NCI-H1436 (cell line): ENCODE measurements at regions not wholly inside any gene's neighbourhood (a gene's known extent, or its start where the extent isn't known, plus 50 kb on each side); places are given as distances from the start of the nearest gene placed in this dataset.

Experiments
- DNase-seq: peaks from one replicate; lab custom pipeline; 2025; lab: John Stamatoyannopoulos, UW

DNA sequence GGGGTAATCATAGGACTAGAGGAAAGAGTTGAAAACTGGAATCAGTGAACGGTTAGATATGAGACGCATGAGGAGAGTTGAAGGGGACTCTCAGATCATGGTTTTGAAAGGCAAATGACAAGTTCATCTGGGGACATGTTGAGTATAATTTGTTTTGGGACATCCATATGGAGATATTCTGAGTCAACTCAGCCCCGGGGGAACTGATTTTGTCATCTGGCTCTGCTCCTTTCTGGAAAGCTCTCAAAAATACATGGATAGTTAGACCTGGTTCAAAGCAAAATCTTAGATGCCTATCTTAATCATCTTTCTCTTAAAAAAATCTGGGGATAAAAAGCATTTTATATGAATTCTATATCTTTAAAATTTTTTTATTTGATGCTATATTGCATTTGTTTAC lies 161.2 kb downstream of the SNX18 start:
- DNase-seq = no peak

DNA sequence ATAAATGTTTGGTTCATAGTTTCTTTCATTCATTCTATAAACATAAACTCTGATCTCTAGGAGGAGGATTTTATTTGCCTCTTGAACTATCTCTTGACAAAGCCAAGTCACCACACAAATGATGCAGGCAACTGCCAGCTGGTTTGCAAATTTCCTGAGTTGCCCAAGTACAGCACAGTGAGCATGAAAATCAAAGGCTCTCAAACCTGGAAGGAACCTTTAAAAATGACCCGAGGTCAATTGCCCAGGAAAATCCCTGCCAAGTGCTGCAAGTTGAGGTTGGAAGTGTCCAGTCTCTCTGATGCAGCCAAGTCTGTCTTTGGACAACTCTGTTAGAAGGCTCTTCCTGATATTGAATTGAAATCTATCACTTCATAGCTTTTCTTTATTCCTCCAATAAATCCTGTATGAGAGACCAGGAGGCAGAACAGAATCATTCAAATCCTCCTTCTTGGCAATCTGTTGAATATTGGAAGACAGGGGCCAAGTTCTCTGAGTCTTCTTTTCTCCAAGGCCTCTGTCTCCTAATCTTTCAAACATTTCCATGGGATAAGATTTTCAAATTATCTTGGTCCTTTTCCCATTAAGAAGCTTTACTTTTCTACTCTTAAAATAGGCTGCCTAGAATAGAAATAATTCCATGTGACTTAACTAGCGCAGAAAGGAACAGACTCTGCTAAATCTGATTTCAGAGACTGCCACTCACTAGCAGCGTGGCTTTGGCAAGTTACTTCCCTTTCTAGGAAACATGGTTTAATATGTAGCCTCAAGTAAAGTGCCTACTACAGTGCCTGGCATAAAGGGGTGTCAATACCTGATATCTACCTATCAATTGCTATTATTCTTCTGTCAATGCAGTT lies 159.2 kb downstream of the SNX18 start:
- no peak for DNase-seq

DNA sequence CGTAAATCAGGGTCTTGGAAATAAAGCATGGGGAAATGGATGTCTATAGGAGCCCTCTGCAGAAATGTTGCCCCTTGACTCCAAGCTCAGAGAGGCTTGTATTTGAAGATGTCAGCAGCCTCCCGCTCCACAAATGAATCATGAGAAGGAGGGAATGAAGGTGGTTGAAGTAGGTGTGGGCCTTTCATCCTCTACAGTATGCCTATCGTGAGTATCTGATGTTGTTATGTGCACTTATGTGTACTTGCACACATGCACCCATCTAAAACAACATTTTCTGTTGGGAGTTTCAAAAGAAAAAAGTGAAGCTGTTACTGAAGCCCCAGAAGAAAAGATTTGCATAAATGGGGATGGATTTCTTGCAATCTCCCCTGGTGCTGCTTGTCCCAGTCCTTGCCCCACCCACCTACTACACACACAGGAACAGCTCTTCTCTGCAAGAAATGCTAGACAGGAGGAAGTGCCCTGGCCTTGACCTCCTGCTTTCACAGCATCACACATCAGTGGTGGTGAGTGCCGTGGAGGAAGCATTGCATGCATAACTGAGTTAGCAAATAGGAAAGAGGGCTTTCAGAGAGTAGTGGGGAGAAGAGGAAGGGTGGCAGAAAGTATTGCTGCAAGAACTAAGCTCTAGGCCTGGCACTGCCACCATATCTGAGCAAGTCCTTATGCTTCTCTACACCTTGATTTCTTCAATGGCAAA lies 156.1 kb downstream of the SNX18 start:
- DNase-seq = no peak

DNA sequence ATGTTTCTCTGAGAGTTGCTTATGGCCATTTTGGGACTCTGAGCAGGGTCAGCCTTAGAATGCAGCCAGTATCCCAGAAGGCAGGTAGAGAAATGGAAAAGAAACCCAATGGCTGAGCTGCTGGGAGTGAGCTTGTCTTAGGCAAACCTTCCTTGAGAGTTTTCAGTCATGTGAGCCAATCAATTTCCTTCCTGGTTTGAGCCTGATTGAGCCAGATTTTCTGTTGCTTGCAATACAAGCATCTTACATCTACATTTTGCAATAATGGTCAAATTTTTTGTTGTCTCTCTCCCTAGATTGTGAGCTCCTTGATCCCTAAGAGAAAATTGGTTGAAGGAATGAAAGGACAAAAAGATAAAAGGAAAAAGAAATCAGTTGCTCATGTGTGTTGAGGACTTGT lies 155.3 kb downstream of the SNX18 start:
- no peak for DNase-seq

GRCh38 chr5:54671681-54672080 lies 154.1 kb downstream of the SNX18 start:
- no peak for DNase-seq

DNA sequence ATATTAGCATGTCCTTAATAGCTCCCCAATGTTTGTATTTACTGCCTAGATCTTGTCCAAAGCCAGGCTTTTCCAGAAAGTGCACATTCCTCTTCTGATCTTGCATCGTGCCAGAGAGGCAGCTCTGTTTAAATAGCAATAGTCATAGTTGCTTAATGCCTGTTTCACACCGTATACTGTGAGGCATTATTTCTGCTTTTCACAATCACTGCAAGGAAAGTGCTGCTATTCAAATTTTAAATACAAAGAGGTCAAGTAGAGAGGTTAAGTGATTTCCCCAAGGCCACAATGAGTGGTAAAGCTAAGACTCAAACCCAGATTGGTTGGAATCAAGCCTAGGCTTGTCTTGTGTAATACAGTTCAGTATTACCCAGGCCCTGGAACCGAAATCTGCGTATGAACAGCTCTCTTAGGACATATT lies 153.6 kb downstream of the SNX18 start:
- no peak for DNase-seq

GRCh38 chr5:54670281-54670680 lies 152.7 kb downstream of the SNX18 start:
- DNase-seq = no peak

GRCh38 chr5:54669845-54670244 lies 152.3 kb downstream of the SNX18 start:
- DNase-seq = no peak

GRCh38 chr5:54669285-54669684 lies 151.7 kb downstream of the SNX18 start:
- DNase-seq = no peak

- no peak for DNase-seq
These were observed 150.5 kb downstream of the SNX18 start for GRCh38 chr5:54668096-54668495.

DNA sequence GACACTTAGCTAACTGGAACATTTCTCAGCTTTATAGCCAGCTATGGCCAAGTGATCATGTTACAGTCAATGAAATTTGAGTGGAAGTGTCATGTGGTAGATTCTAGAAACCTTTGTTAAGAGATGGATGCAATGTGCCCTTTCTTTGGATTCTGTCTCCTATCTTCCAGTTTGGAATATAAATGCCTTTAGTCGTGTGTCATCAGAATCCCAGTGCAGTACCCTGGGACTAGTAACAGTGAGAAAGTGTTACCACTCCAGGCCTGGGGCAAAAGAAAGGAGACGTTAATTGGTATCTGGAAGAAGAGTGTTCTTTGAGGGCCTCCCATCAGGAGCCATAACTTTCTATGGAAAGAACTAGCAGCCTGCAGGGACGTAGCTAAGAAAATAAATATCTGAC lies 149.6 kb downstream of the SNX18 start:
- no peak for DNase-seq

- no peak for DNase-seq
These were observed 146.3 kb downstream of the SNX18 start for GRCh38 chr5:54663866-54664265.

DNA sequence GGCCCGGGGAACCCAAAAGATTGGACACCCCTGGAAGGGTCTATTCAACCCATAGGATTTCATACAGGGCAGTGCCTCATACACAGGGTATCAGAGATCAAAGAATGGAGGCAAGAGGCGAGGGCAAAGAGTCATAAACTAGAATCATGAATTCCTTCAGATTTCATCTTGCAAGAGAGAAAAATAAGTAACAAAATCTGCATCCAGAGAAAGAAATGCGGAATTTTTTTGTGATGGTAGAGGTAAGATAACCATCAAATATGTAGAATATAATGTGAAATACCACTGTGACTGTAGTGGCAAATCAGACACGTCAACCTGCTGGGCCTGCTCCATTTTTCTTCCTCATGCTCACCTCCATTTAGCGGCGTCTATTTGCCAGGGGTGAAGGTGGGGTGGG lies 143.6 kb downstream of the SNX18 start:
- DNase-seq = no peak

DNA sequence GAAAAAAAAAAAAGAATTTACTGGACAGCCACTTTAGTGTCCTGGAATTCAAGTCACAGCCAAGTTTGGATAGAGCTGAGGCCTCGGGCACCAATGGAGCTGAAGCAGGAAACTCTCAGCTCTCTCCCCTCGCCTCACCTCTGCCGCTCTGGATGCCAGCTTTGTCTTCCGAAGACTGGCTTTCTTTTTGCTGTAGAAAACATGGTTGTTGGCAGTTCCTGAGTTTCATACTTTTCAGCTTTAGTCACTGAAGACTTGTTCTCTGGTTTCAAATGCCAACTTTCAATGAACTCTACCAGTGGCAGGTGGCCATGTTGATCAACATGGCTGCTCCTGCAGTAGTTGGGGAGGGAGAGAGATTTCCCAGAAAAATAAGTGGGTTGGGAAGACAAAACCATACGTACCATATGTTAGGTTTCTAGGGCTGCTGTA lies 142.2 kb downstream of the SNX18 start:
- no peak for DNase-seq

- no peak for DNase-seq
These were observed 140.5 kb downstream of the SNX18 start for GRCh38 chr5:54658010-54658409.

DNA sequence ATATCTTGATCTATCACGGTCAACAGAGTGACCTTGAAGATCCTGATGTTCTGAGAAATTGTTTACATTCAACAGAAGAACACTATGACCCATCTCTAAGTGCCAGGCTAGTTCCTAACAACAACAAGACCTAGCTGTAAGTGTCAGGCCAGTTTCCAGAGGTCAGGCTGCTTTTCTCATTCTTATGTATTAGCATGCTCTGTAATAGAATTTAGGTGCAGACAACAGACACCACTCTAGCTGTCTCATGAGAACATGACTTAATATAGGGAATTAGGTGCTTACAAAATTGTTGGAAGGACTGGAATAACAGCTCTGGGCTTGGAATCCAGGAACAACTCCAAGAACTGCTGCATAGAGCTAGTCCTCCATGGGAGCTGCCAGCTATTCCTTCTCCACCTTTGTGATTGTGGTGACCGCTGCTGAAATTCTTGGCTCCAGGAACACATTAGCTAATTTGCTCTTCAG lies 138.7 kb downstream of the SNX18 start:
- no peak for DNase-seq

GRCh38 chr5:54655761-54656160 lies 138.2 kb downstream of the SNX18 start:
- no peak for DNase-seq

DNA sequence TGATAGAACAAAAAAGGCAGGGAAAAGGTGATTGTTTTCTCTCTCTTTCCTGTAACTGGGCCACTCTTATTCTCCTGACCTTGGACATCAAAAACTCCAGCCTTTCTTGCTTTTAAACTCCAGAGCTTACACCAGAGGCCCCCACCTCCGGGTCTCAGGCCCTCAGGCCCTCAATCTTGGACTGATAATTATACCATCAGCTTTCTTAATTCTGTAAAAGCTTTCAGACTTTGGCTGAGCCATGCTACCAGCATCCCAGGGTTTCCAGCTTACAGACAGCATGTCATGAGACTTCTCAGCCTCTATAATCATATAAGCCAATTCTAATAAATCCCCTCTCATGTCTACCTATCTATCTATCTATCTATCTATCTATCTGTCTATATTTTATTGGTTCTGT lies 137.7 kb downstream of the SNX18 start:
- DNase-seq = no peak

GRCh38 chr5:54653956-54654614 lies 136.5 kb downstream of the SNX18 start:
- DNase-seq = no peak

DNA sequence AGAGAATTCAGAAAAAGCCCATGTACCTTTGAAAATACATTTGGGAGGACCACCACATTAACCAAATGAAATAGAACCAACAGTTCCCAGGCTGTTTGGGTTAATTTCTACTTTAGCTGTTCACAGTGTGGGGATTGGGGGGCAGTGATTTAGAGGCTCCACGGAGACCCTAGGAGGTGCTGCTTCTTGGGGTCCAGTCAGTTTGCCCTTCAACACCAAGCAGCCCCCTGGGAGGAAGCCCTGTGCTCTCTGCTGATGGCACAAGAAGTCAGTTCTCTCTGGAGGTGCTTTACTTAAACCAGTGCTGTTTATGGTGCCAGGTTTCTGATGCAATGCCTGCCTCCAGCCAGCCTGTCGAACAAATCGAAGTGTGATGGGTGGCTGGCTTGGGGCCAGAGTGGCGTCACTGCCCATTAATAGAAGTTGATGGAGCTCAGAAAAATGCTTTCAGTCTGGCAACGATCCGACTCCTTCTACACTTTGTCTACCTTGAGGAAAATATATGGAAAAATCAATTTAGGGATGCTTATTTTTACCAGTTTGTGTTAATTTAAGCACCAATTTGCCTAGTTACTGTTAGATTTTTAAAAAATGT lies 134.0 kb downstream of the SNX18 start:
- peak; percentile 8 for DNase-seq

GRCh38 chr5:54649041-54649504 lies 131.5 kb downstream of the SNX18 start:
- DNase-seq = no peak
